Neural crest cell (in vitro differentiated cells): ENCODE measurements at regions not wholly inside any gene's neighbourhood (a gene's known extent, or its start where the extent isn't known, plus 50 kb on each side); places are given as distances from the start of the nearest gene placed in this dataset.

Source experiments
- DNase-seq: peaks from one replicate; pipeline ENCODE4 v3.0.0; 2021; ENCODE audit warnings: low read depth, mixed read lengths, low spot score
- H3K27ac Mint-ChIP-seq: one replicate; pipeline ENCODE4 v1.8.0; 2021; ENCODE audit warnings: mild to moderate bottlenecking, mixed read lengths; ENCODE audit not compliant: unreplicated experiment
- H3K27me3 Mint-ChIP-seq: 2 replicates; pipeline ENCODE4 v1.8.0; 2021; ENCODE audit warnings: low read depth, mild to moderate bottlenecking, mixed read lengths
- H3K36me3 Mint-ChIP-seq: 2 replicates; pipeline ENCODE4 v1.8.0; 2021; ENCODE audit warnings: low read depth, mild to moderate bottlenecking, mixed read lengths
- H3K4me1 Mint-ChIP-seq: 2 replicates; pipeline ENCODE4 v1.8.0; 2021; ENCODE audit warnings: mixed read lengths
- H3K4me3 Mint-ChIP-seq: one replicate; pipeline ENCODE4 v1.8.0; 2021; ENCODE audit warnings: mild to moderate bottlenecking, mixed read lengths
- H3K9me3 Mint-ChIP-seq: 2 replicates; pipeline ENCODE4 v1.8.0; 2021; ENCODE audit warnings: mixed read lengths
- CTCF ChIP-seq: fragments of 200-600 bp; sonication (generic); conservative IDR thresholded peaks from 2 replicates; pipeline ENCODE4 v1.5.0; 2021; ENCODE audit warnings: antibody characterized with exemption, mild to moderate bottlenecking

- Mint-ChIP-seq H3K27me3 (no peaks in the 10 kb centered on the region), H3K27ac (no peak overlapping the region), H3K36me3 (no peaks in the 10 kb centered on the region), H3K9me3 (no peaks in the 10 kb centered on the region), H3K4me3 (no peak overlapping the region), H3K4me1 (peaks cover 5% of the 10 kb centered on the region)
- DNase-seq, result no peak
- TF ChIP-seq CTCF, result no peak
Measured at GRCh38 chr7:142308918-142309317, 51.1 kb upstream of the PRSS58 start.

GRCh38 chr7:142308326-142308725 lies 50.5 kb upstream of the PRSS58 start:
- Mint-ChIP-seq H3K27me3 (peaks cover 2% of the 10 kb centered on the region), H3K36me3 (no peaks in the 10 kb centered on the region), H3K9me3 (peaks cover 2% of the 10 kb centered on the region), H3K27ac (no peak overlapping the region), H3K4me1 (peaks cover 5% of the 10 kb centered on the region), H3K4me3 (no peak overlapping the region)
- no peak for DNase-seq
- TF ChIP-seq CTCF, result no peak
